Spleen (tissue), 7 donors: ENCODE measurements at regions not wholly inside any gene's neighbourhood (a gene's known extent, or its start where the extent isn't known, plus 50 kb on each side); places are given as distances from the start of the nearest gene placed in this dataset.

Experiments
- CTCF ChIP-seq, 11 experiments: fragments of 200-600 bp in 7 of 11; fragments of 450-650 bp in 4 of 11; sonication (generic) in 4 of 11; IDR thresholded peaks in 8 of 11; conservative IDR thresholded peaks in 3 of 11; 1 replicate in 7 of 11; 2 replicates in 4 of 11; pipeline versions ENCODE4 v1.4.0 to v1.8.0; 2016 to 2021; ENCODE audit warnings: antibody characterized with exemption in 11 of 11, inconsistent platforms in 4 of 11, mild to moderate bottlenecking in 1 of 11
- POLR2A ChIP-seq, 3 donors: fragments of 450-650 bp; IDR thresholded peaks; one replicate each; pipeline ENCODE4 v1.5.1; 2017; ENCODE audit warnings: antibody characterized with exemption in 3 of 3, mild to moderate bottlenecking in 1 of 3
- donor health status: DM: no; HTN: no; CAD: no; lungs with moderate emphysema.
- donor health status: DM: no; HTN: no; CAD: no.
- donor health status: DM: no; HTN: no; CAD: no.

- TF ChIP-seq POLR2A (IDR thresholded peaks at IDR 0.05) = no peak
- TF ChIP-seq CTCF (IDR thresholded peaks at IDR 0.05 in 8 of 11, conservative IDR thresholded peaks at IDR 0.05 in 3 of 11) = no peak
These were observed 111.7 kb upstream of the BOD1 start for GRCh38 chr5:173727839-173728778.
